ENCODE measurements at regions not wholly inside any gene's neighbourhood (a gene's known extent, or its start where the extent isn't known, plus 50 kb on each side); places are given as distances from the start of the nearest gene placed in this dataset.

- no peak for TF ChIP-seq BHLHE40 (IDR thresholded peaks at IDR 0.05; ENCODE audit: borderline replicate concordance)
- no peak for TF ChIP-seq FOXM1 (IDR thresholded peaks at IDR 0.05; ENCODE audit: borderline replicate concordance)
Measured at GRCh38 chr2:241947401-241947800, 77.9 kb downstream of the RTP5 start.

Measured in HEK293T (cell line).